HCT116 (cell line): ENCODE measurements at regions not wholly inside any gene's neighbourhood (a gene's known extent, or its start where the extent isn't known, plus 50 kb on each side); places are given as distances from the start of the nearest gene placed in this dataset.

Experiments used
- ATAC-seq: fragments of 200-7000 bp; cut with Tn5 transposase; 2 replicates; pipeline ENCODE4 v1.9.1; 2020; ENCODE audit warnings: mild to moderate bottlenecking, moderate library complexity
- BruUV-seq: library from RNA; stranded (reverse); fragments of 400-500 nt; replicated peaks from 2 replicates; lab custom pipeline; 2021; lab: Mats Ljungman, UMichigan
- CTCF ChIA-PET: fragments of 300-600 bp; sonication (Branson Sonifier 250); formaldehyde crosslinking; loops from one replicate; lab custom pipeline; 2021; ENCODE audit warnings: antibody characterized with exemption; lab: Charles Lee
- POLR2A ChIA-PET: fragments of 300-600, 350-600 bp; sonication (Branson Sonifier 250); formaldehyde crosslinking; loops from one replicate; lab custom pipeline; 2021; ENCODE audit warnings: antibody characterized with exemption; lab: Charles Lee
- RAD21 ChIA-PET, 2 experiments: fragments of 300-600 bp; sonication (Branson Sonifier 250); formaldehyde crosslinking; loops; one replicate each; lab custom pipeline; 2023; ENCODE audit warnings: low total read pairs in 2 of 2; ENCODE audit not compliant: uncharacterized antibody in 2 of 2, unreplicated experiment in 2 of 2, low non-redundant PET in 1 of 2; lab: Charles Lee
- DNase-seq: peaks from one replicate; pipeline ENCODE4 v3.0.0-alpha.2; 2010; ENCODE audit warnings: low read depth, low spot score
- H2AFZ ChIP-seq: fragments of 200-600 bp; shearing (Covaris generic), sonication (generic); 2 replicates; pipeline ENCODE4 v1.6.1; 2017; ENCODE audit warnings: low read depth, mixed run types, mixed read lengths, antibody characterized with exemption, low read length; ENCODE audit not compliant: poor library complexity, severe bottlenecking
- H3K27ac ChIP-seq: 2 replicates; pipeline ENCODE4 v1.5.1; 2012; ENCODE audit warnings: low read depth, low read length
- H3K27me3 ChIP-seq: fragments of 200-600 bp; sonication (generic); 2 replicates; pipeline ENCODE4 v1.6.1; 2016; ENCODE audit warnings: mixed run types, low read length, mixed read lengths; ENCODE audit not compliant: insufficient read depth
- H3K36me3 ChIP-seq, 2 experiments: fragments of 200-500 bp in 1 of 2; fragments of 200-600 bp in 1 of 2; sonication (Bioruptor generic) in 1 of 2; sonication (generic) in 1 of 2; 2 replicates each; pipeline versions ENCODE4 v1.5.1 to v1.6.1; 2014 to 2016; ENCODE audit warnings: low read length in 2 of 2, inconsistent platforms in 1 of 2, mixed read lengths in 1 of 2, mixed run types in 1 of 2; ENCODE audit not compliant: insufficient read depth in 2 of 2, control insufficient read depth in 1 of 2
- H3K4me1 ChIP-seq, 2 experiments: fragments of 200-600 bp in 1 of 2; sonication (generic) in 1 of 2; 2 replicates each; pipeline versions ENCODE4 v1.5.1 to v1.6.1; 2012 to 2017; ENCODE audit warnings: low read length in 2 of 2, inconsistent platforms in 1 of 2, mild to moderate bottlenecking in 1 of 2, mixed read lengths in 1 of 2, mixed run types in 1 of 2, moderate library complexity in 1 of 2; ENCODE audit not compliant: insufficient read depth in 2 of 2, control insufficient read depth in 1 of 2
- H3K4me2 ChIP-seq: fragments of 200-600 bp; sonication (generic); 2 replicates; pipeline ENCODE4 v1.6.1; 2017; ENCODE audit warnings: mixed run types, low read length, mixed read lengths
- H3K4me3 ChIP-seq, 2 experiments: fragments of 200-600 bp in 1 of 2; sonication (generic) in 1 of 2; replicated peaks in 1 of 2; 2 replicates each; pipeline ENCODE4 v1.5.1; 2011 to 2016; ENCODE audit warnings: low read length in 2 of 2, control low read depth in 1 of 2, low read depth in 1 of 2, mild to moderate bottlenecking in 1 of 2, mixed read lengths in 1 of 2, mixed run types in 1 of 2
- H3K79me2 ChIP-seq: fragments of 200-600 bp; sonication (generic); 2 replicates; pipeline ENCODE4 v1.6.1; 2017; ENCODE audit warnings: mild to moderate bottlenecking, mixed run types, low read length, moderate library complexity, mixed read lengths; ENCODE audit not compliant: insufficient read depth
- H3K9ac ChIP-seq: fragments of 200-600 bp; sonication (generic); 2 replicates; pipeline ENCODE4 v1.6.1; 2016; ENCODE audit warnings: low read length, mixed read lengths
- H3K9me2 ChIP-seq: fragments of 200-600 bp; sonication (generic), shearing (Covaris generic); 2 replicates; pipeline ENCODE4 v1.6.1; 2017; ENCODE audit warnings: mixed run types, mild to moderate bottlenecking, moderate library complexity; ENCODE audit not compliant: insufficient read depth
- H3K9me3 ChIP-seq, 2 experiments: fragments of 200-500 bp in 1 of 2; fragments of 200-600 bp in 1 of 2; sonication (Bioruptor generic) in 1 of 2; sonication (generic) in 1 of 2; 2 replicates each; pipeline ENCODE4 v1.6.1; 2014 to 2017; ENCODE audit warnings: low read length in 2 of 2, mixed read lengths in 2 of 2, inconsistent platforms in 1 of 2, low read depth in 1 of 2, mild to moderate bottlenecking in 1 of 2, mixed run types in 1 of 2, moderate library complexity in 1 of 2; ENCODE audit not compliant: control insufficient read depth in 1 of 2, insufficient read depth in 1 of 2
- H4K20me1 ChIP-seq: fragments of 200-600 bp; sonication (generic), shearing (Covaris generic); 2 replicates; pipeline ENCODE4 v1.6.1; 2017; ENCODE audit warnings: mixed run types, mild to moderate bottlenecking, moderate library complexity; ENCODE audit not compliant: insufficient read depth
- EGR1 ChIP-seq: IDR thresholded peaks from 2 replicates; pipeline ENCODE4 v1.6.1; 2012; ENCODE audit warnings: low read depth
- EZH2phosphoT487 ChIP-seq: fragments of 200-600 bp; IDR thresholded peaks from 2 replicates; pipeline ENCODE4 v1.6.1; 2018; ENCODE audit warnings: antibody characterized with exemption, borderline replicate concordance
- REST ChIP-seq: IDR thresholded peaks from 2 replicates; pipeline ENCODE4 v1.6.1; 2012; ENCODE audit warnings: low read depth
- SIN3A ChIP-seq: IDR thresholded peaks from 2 replicates; pipeline ENCODE4 v1.6.1; 2012; ENCODE audit warnings: low read depth
- intact Hi-C: fragments of 100-400 bp; cut with micrococcal nuclease; formaldehyde crosslinking; loops from 2 replicates; pipeline ENCODE4 v1.10.0; 2022
- TF ChIP-seq, protein P1 (sequence below): IDR thresholded peaks from 2 replicates; pipeline ENCODE4 v1.6.1; 2011; ENCODE audit warnings: mild to moderate bottlenecking, low read length, moderate library complexity; ENCODE audit not compliant: insufficient replicate concordance; ENCODE audit errors: extremely low read depth
- TF ChIP-seq, protein P2 (sequence below), 3 experiments: fragments of 200-600 bp in 1 of 3; sonication (generic) in 1 of 3; IDR thresholded peaks in 2 of 3; conservative IDR thresholded peaks in 1 of 3; 2 replicates each; pipeline ENCODE4 v1.5.1; 2012 to 2017; ENCODE audit warnings: low read depth in 2 of 3, low read length in 2 of 3, antibody characterized with exemption in 1 of 3, borderline replicate concordance in 1 of 3, control low read depth in 1 of 3, mild to moderate bottlenecking in 1 of 3, mixed read lengths in 1 of 3, mixed run types in 1 of 3, moderate library complexity in 1 of 3; ENCODE audit not compliant: insufficient read depth in 1 of 3

DNA sequence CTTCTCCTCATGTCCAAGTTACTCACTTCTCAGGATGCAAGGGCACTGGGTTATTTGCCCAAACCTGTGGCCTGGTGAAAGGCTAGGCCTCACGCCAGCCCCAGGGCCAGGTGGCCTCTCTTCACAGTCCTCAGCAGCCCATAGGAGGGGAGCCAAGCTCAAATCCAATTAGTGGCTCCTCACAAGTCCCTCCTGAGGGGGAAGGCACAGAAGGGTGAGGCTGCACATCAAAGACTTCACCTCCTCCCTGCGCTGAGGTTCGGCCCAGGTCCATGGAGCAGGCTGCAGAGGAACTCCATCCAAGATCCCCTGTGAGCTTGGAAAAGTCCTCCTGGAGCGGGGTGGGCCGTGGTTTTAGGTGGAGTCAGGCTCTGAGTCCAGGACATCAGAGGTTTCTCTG is 320.0 kb downstream of the FOXL1 start:
- H3K27me3 ChIP-seq: peaks cover 35% of the 10 kb centered on the region
- RAD21 ChIA-PET: no interaction called here
- DNase-seq: no peak
- H3K9ac ChIP-seq: no peak overlapping the region
- no peaks in the 10 kb centered on the region for H3K9me2 ChIP-seq
- H3K4me2 ChIP-seq: no peak overlapping the region
- no peaks in the 10 kb centered on the region for H3K9me3 ChIP-seq
- H2AFZ ChIP-seq: no peak overlapping the region
- CTCF ChIA-PET: interaction anchor here (1.8 kb wide), 1 partner anchor 24 kb away, joined by 4 read pairs; no protein-coding TSS in a partner anchor
- no peak overlapping the region for H3K27ac ChIP-seq
- no peak for ATAC-seq
- TF ChIP-seq, protein P1, sequence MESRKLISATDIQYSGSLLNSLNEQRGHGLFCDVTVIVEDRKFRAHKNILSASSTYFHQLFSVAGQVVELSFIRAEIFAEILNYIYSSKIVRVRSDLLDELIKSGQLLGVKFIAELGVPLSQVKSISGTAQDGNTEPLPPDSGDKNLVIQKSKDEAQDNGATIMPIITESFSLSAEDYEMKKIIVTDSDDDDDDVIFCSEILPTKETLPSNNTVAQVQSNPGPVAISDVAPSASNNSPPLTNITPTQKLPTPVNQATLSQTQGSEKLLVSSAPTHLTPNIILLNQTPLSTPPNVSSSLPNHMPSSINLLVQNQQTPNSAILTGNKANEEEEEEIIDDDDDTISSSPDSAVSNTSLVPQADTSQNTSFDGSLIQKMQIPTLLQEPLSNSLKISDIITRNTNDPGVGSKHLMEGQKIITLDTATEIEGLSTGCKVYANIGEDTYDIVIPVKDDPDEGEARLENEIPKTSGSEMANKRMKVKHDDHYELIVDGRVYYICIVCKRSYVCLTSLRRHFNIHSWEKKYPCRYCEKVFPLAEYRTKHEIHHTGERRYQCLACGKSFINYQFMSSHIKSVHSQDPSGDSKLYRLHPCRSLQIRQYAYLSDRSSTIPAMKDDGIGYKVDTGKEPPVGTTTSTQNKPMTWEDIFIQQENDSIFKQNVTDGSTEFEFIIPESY: no peak
- TF ChIP-seq EGR1 (no peak), REST (no peak), EZH2phosphoT487 (no peak), SIN3A (no peak)
- TF ChIP-seq, protein P2, sequence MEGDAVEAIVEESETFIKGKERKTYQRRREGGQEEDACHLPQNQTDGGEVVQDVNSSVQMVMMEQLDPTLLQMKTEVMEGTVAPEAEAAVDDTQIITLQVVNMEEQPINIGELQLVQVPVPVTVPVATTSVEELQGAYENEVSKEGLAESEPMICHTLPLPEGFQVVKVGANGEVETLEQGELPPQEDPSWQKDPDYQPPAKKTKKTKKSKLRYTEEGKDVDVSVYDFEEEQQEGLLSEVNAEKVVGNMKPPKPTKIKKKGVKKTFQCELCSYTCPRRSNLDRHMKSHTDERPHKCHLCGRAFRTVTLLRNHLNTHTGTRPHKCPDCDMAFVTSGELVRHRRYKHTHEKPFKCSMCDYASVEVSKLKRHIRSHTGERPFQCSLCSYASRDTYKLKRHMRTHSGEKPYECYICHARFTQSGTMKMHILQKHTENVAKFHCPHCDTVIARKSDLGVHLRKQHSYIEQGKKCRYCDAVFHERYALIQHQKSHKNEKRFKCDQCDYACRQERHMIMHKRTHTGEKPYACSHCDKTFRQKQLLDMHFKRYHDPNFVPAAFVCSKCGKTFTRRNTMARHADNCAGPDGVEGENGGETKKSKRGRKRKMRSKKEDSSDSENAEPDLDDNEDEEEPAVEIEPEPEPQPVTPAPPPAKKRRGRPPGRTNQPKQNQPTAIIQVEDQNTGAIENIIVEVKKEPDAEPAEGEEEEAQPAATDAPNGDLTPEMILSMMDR (IDR thresholded peaks at IDR 0.05 in 2 of 3, conservative IDR thresholded peaks at IDR 0.05 in 1 of 3; ENCODE audit: borderline replicate concordance in 1 of 3, insufficient read depth in 1 of 3, low read depth in 2 of 3, low read length in 2 of 3): no peak
- TF ChIP-seq, all 23 proteins: peak for 0
- H3K4me1 ChIP-seq: peaks cover 0 to 5% of the 10 kb centered on the region in 2 experiments; a peak in 1 of 4 replicates
- intact Hi-C loops: no loop called here
- H3K36me3 ChIP-seq: no peaks in the 10 kb centered on the region
- no peaks in the 10 kb centered on the region for H3K79me2 ChIP-seq
- no TSS peak for BruUV-seq
- H4K20me1 ChIP-seq: no peaks in the 10 kb centered on the region
- POLR2A ChIA-PET: no interaction called here
- H3K4me3 ChIP-seq: no peak overlapping the region
